SW 1271 (cell line): ENCODE measurements at regions not wholly inside any gene's neighbourhood (a gene's known extent, or its start where the extent isn't known, plus 50 kb on each side); places are given as distances from the start of the nearest gene placed in this dataset.

ENCODE experiments used
- DNase-seq, 2 experiments: peaks; one replicate each; lab custom pipeline; 2025; lab: John Stamatoyannopoulos, UW

- DNase-seq = peak; percentile 30 to 68
These were observed 51.5 kb upstream of the LRRC32 start for GRCh38 chr11:76721755-76722677.

- no peak for DNase-seq
These were observed 52.6 kb upstream of the LRRC32 start for GRCh38 chr11:76723142-76723541.

DNA sequence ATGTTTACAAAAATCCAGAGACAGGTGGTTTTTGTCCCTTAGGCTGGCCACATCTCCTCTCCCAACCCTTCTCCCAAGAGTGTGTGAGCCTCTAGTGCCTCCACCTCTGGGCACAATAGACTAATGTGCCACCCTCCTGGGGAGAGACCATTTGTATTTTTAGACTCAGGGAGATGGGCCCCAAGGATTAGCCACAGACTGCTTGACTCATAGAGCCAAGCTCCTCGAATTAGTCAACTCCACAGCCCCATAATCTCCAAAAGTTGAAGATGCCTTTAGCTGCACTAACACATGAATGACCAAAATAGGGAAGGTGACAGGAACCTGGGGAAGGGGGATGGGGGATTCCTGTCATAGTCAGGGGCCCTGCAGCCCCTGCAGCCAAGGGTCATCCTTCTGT lies 53.0 kb upstream of the LRRC32 start:
- no peak for DNase-seq

DNA sequence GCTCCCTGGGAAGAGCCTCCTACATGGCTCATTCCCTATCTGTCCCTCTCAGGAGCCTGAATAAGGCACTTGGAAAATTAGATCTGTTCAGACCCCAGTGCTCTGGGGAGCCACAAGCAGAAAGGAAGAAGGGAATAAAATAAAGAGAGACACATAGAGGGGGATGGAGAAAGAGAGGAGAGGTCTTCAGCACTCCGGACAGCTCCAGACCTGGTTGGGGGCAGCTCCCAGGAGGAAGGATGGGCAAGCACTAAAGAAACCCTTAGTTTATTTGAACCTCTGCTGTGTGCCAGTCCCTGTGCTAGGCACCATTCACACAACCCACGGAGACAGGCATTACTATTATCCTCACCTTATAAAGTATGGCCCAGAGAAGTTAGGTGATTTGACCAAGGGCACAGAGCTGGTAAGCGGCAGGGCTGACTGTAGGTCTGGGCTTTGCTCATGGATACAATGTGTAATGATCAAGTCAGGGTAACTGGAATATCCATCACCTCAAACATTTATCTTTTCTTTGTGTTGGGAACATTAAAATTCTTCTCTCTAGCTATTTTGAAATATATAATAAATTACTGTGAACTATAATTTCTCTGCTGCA lies 53.7 kb upstream of the LRRC32 start:
- DNase-seq = no peak

GRCh38 chr11:76728227-76728626 lies 54.9 kb upstream of the TSKU start:
- DNase-seq = no peak

DNA sequence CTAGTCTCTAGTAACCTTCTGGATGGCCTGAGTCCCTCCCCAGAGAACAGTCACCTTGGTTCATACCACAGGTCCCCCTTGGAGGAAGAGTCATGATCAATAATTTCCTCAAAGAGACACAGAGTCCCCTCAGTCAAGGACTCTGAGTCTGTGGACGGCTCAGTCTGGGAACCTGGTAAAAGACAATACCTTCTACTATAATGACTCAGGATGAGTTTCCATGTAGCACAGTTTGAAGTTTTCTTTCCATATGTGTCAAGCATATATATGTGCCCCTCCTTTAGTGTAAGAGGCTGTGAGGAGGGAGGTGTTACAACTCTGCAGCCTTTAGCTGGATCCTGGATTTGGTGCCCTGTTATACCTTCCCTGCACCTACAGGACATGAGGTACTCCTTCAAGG lies 54.4 kb upstream of the TSKU start:
- no peak for DNase-seq

DNA sequence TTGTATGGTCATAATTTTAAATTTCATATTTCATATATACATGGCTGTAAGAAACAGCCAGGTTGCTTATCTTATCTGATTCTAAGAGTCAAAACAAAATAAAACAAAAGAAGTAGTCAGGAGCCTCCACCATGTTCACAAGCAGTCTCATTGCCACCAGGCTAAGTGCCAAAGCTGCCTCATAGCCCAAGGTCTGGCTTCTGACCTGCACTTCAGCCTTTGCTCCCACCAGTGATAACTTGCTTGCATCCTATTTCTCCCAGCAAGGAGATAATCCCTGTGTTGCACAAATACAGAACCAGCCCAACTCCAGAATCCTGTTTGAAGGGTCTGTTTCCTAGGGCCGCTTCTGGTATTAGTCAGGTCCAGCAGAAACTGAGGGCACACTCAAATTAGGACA lies 53.9 kb upstream of the TSKU start:
- DNase-seq = no peak

DNA sequence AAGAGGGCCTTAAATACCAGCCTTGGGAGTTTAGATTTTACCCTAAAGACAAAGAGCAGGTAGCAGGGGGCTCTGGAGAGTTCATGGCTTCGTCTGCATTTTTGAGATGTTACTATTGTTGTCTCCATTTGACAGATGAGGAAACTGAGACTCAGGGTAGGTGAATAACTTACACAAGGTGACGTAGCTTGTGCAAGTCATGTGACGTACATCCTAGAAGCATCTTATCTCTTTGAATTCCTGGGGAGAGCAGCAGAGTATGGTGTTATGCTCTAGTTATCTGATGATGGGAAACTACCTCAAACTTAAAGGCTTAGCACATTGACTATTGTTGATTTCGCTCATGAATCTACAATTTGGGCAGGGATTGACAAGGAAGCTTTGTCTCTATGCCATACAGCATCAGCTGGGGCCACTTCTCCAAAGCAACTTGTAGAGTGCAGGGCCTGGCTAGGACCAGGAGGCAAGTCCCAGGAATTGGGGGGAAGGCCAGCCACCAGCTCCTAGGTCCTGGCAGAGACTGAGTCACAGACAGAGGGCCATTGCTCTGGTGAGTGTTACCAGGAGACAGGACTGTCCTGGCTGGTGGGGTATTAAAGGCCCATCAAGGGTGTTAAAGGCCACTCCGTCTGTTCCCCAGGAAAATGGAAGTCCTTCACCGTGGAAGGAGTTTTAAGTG lies 52.1 kb upstream of the TSKU start:
- DNase-seq = no peak

DNA sequence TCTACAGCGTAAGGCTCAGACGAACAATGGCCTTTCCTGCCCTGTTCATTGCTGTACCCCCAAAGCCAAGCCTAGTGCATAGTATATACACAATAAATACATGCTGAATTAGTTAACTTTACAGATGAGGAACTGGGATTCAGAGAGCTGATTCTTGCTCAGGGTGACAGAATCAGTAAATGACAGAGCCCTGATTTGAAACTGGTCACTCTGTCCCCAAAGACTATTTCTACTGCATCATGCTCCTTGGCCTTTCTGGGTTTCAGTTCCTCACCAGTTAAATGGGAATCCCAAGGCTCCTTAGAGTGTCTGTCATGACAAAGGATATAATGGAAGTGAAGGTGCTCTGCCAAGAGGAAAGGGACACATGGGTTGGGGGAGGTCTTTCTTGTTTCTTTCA lies 50.5 kb upstream of the TSKU start:
- no peak for DNase-seq
